Activated T-helper 9 cell treated with anti-CD3 and anti-CD28 coated beads, Interleukin-2, amount 50 U/mL, for 16 hours (primary cell): ENCODE measurements at regions not wholly inside any gene's neighbourhood (a gene's known extent, or its start where the extent isn't known, plus 50 kb on each side); places are given as distances from the start of the nearest gene placed in this dataset.

Source experiments
- DNase-seq: peaks from one replicate; pipeline ENCODE4 v3.0.0-alpha.2; 2020; ENCODE audit warnings: low read depth

- no peak for DNase-seq
These were observed 51.0 kb upstream of the CD93 start for GRCh38 chr20:23136893-23137745.

GRCh38 chr20:23135449-23136420, 49.6 kb upstream of the CD93 start:
- DNase-seq: no peak
